ENCODE measurements at regions not wholly inside any gene's neighbourhood (a gene's known extent, or its start where the extent isn't known, plus 50 kb on each side); places are given as distances from the start of the nearest gene placed in this dataset.

- no peak for DNase-seq
- Mint-ChIP-seq H3K36me3 (ENCODE audit: insufficient read depth in 1 of 3, low read depth in 3 of 3) (peaks cover 0 to 6% (median 0%) of the 10 kb centered on the region in 3 experiments; a peak in 4 of 7 replicates), H3K4me1 (no peaks in the 10 kb centered on the region), H3K27ac (peak overlapping the region in 1 of 3 experiments; percentile 67; a peak in 1 of 7 replicates), H3K9me3 (peaks cover 27 to 30% of the 10 kb centered on the region in 2 experiments), H3K4me3 (no peak overlapping the region), H3K27me3 (ENCODE audit: low read depth) (no peaks in the 10 kb centered on the region)
- Histone ChIP-seq H3K23ac (ENCODE audit: insufficient read length, low read depth, low read length) (no peak overlapping the region), H3T11ph (ENCODE audit: low read length) (no peak overlapping the region), H3K18ac (ENCODE audit: insufficient read length, low read depth, low read length) (no peak overlapping the region), H2AK5ac (ENCODE audit: insufficient read length, low read length) (no peak overlapping the region), H2BK15ac (ENCODE audit: low read depth, low read length) (no peak overlapping the region), H4K20me1 (ENCODE audit: control insufficient read depth, insufficient read depth, insufficient read length) (no peaks in the 10 kb centered on the region), H3K9ac (ENCODE audit: extremely low read depth, insufficient read length, low read length) (no peak overlapping the region), H3K79me2 (ENCODE audit: insufficient read depth, low read length) (no peaks in the 10 kb centered on the region), H3K14ac (ENCODE audit: insufficient read depth, low read length) (no peak overlapping the region), H3K4me2 (ENCODE audit: insufficient read depth, insufficient read length, low read length) (no peak overlapping the region), H4K8ac (replicated peaks; ENCODE audit: insufficient read length, low read depth, low read length) (no peak overlapping the region), H3K4me1 (ENCODE audit: insufficient read depth, low read length) (no peaks in the 10 kb centered on the region), H2BK120ac (ENCODE audit: low read depth, low read length, poor library complexity, severe bottlenecking) (no peak overlapping the region), H3K56ac (ENCODE audit: insufficient read length, low read depth, low read length) (no peak overlapping the region), H3K9me3 (ENCODE audit: control insufficient read depth, low read depth, low read length) (peaks cover 6% of the 10 kb centered on the region), H3K79me1 (ENCODE audit: insufficient read depth, low read depth, low read length, poor library complexity, severe bottlenecking) (no peaks in the 10 kb centered on the region), H4K5ac (ENCODE audit: insufficient read length, low read depth, low read length) (no peak overlapping the region), H2BK20ac (ENCODE audit: low read depth, low read length, poor library complexity, severe bottlenecking) (no peak overlapping the region), H3K27me3 (ENCODE audit: insufficient read depth, low read length) (no peaks in the 10 kb centered on the region), H4K91ac (ENCODE audit: insufficient read length, low read depth, low read length) (no peak overlapping the region), H2BK5ac (ENCODE audit: insufficient read length, low read length) (no peak overlapping the region), H2BK12ac (ENCODE audit: insufficient read length, low read depth, low read length) (no peak overlapping the region), H2AFZ (ENCODE audit: low read length) (no peak overlapping the region), H3K27ac (ENCODE audit: insufficient read length, low read depth, low read length) (no peak overlapping the region), H3K4ac (ENCODE audit: low read depth, low read length) (no peak overlapping the region), H3K23me2 (ENCODE audit: insufficient read length, low read depth, low read length, poor library complexity, severe bottlenecking) (no peaks in the 10 kb centered on the region)
- TF ChIP-seq CTCF (conservative IDR thresholded peaks at IDR 0.05), result no peak
- no CpG with 5 or more reads among the region's 4 CpGs for WGBS (ENCODE audit: extremely low coverage, insufficient read length, low lambda C conversion rate)
Observed at GRCh38 chr2:56981554-56981953, 797.8 kb downstream of the CCDC85A start.

All from H9 (cell line).